ENCODE measurements at regions not wholly inside any gene's neighbourhood (a gene's known extent, or its start where the extent isn't known, plus 50 kb on each side); places are given as distances from the start of the nearest gene placed in this dataset.
A peak's percentile ranks its signal among the peaks of the same experiment; 100 is the strongest.

DNA sequence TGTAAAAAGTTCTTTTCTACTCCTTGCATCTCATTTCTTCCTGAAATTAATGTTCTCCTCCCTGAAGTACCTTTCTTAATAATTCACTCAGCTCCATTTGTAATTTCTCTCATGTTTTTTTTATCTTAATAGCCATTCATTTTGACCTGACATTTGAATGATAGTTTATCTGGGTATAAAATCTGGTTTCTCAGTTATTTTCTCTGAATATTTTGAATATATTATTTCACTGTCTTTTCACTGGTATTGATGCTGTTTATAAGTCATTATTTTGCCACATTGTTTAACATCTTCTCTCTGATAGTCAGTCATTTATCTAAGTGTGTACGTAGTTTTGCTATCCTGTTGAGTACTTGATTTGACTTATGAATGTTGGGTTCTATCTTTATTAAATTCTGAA lies 68.8 kb upstream of the ARHGAP18 start:
- WGBS, 2 donors: 42 to 95% methylated on average over 1 of the region's 1 CpG
- H3K36me3 ChIP-seq (ENCODE audit: control insufficient read depth in 2 of 2, insufficient read depth in 2 of 2, low read length in 1 of 2): no peaks in the 10 kb centered on the region

DNA sequence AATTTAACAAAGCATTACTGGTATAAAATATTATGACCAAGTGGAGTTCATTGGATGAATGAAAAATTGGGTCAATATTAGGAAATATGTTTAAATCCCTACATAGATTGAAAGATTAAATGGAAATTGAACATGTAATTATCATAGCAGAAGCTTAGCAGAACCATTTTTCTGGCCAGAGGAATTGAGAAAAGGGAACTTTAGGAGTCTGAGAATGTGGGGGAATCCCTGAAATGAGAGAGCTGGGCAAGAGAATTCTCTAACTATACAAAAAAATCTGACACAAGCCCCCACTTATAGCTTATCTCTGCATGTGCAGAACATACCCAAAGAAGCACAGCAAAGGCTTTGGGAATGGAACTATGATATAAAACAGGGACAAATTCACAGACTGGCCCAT lies 67.4 kb upstream of the ARHGAP18 start:
- Histone ChIP-seq H3K4me3 (ENCODE audit: low read depth in 1 of 2, low read length in 2 of 2) (no peak overlapping the region), H3K27me3 (ENCODE audit: control insufficient read depth in 1 of 2, insufficient read depth in 2 of 2, low read length in 2 of 2) (no peaks in the 10 kb centered on the region), H3K36me3 (ENCODE audit: control insufficient read depth in 2 of 2, insufficient read depth in 2 of 2, low read length in 1 of 2) (no peaks in the 10 kb centered on the region), H3K27ac (ENCODE audit: low read depth in 2 of 2, low read length in 1 of 2) (no peak overlapping the region), H3K4me1 (ENCODE audit: control insufficient read depth in 2 of 2, insufficient read depth in 2 of 2, low read length in 1 of 2) (peaks cover 0 to 2% of the 10 kb centered on the region in 2 donors), H3K9me3 (ENCODE audit: control insufficient read depth in 2 of 2, insufficient read depth in 1 of 2, low read depth in 1 of 2, low read length in 1 of 2) (no peaks in the 10 kb centered on the region)

More for the DNA sequence above, 68.8 kb upstream of the ARHGAP18 start:
- Histone ChIP-seq H3K9me3 (ENCODE audit: control insufficient read depth in 2 of 2, insufficient read depth in 1 of 2, low read depth in 1 of 2, low read length in 1 of 2) (no peaks in the 10 kb centered on the region), H3K4me3 (ENCODE audit: low read depth in 1 of 2, low read length in 2 of 2) (no peak overlapping the region), H3K4me1 (ENCODE audit: control insufficient read depth in 2 of 2, insufficient read depth in 2 of 2, low read length in 1 of 2) (peaks cover 0 to 2% of the 10 kb centered on the region in 2 donors), H3K27ac (ENCODE audit: low read depth in 2 of 2, low read length in 1 of 2) (no peak overlapping the region), H3K27me3 (ENCODE audit: control insufficient read depth in 1 of 2, insufficient read depth in 2 of 2, low read length in 2 of 2) (no peaks in the 10 kb centered on the region)

DNA sequence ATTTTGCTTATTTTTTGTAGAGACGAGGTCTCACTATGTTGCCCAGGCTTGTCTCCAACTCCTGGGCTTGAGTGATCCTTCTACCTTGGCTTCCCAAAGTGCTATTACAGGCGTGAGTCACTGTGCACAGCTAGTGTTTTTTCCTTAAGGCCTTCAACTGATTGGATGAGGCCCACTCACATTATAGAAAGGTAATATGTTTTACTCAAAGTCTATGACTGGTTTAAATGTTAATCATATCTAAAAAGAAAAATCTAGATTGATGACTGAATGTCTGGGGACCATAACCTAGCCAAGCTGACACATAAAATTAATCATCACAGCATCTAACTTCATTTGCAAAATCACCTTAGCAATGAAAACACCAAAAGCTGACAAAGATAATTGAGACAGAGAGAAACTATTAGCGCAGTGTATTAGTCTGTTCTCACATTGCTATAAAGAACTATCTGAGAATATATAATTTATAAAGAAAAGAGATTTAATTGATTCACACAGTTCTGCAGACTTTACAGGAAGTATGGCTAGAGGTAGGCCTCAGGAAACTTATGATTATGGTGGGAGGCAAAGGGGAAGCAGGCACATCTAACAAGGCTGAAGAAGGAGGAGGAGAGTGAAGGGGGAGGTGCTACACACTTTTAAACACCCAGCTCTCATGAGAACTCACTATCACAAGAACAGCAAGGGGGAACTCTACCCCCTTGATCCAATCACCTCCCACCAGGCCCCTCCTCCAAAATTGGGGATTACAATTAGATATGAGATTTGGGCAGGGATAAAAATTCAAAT lies 66.8 kb upstream of the ARHGAP18 start:
- Histone ChIP-seq H3K9me3 (ENCODE audit: control insufficient read depth in 2 of 2, insufficient read depth in 1 of 2, low read depth in 1 of 2, low read length in 1 of 2) (no peaks in the 10 kb centered on the region), H3K36me3 (ENCODE audit: control insufficient read depth in 2 of 2, insufficient read depth in 2 of 2, low read length in 1 of 2) (no peaks in the 10 kb centered on the region), H3K27me3 (ENCODE audit: control insufficient read depth in 1 of 2, insufficient read depth in 2 of 2, low read length in 2 of 2) (no peaks in the 10 kb centered on the region), H3K4me1 (ENCODE audit: control insufficient read depth in 2 of 2, insufficient read depth in 2 of 2, low read length in 1 of 2) (peaks cover 0 to 2% of the 10 kb centered on the region in 2 donors), H3K27ac (ENCODE audit: low read depth in 2 of 2, low read length in 1 of 2) (no peak overlapping the region), H3K4me3 (ENCODE audit: low read depth in 1 of 2, low read length in 2 of 2) (no peak overlapping the region)
- WGBS, 2 donors: 93 to 97% methylated on average over 3 of the region's 3 CpGs

DNA sequence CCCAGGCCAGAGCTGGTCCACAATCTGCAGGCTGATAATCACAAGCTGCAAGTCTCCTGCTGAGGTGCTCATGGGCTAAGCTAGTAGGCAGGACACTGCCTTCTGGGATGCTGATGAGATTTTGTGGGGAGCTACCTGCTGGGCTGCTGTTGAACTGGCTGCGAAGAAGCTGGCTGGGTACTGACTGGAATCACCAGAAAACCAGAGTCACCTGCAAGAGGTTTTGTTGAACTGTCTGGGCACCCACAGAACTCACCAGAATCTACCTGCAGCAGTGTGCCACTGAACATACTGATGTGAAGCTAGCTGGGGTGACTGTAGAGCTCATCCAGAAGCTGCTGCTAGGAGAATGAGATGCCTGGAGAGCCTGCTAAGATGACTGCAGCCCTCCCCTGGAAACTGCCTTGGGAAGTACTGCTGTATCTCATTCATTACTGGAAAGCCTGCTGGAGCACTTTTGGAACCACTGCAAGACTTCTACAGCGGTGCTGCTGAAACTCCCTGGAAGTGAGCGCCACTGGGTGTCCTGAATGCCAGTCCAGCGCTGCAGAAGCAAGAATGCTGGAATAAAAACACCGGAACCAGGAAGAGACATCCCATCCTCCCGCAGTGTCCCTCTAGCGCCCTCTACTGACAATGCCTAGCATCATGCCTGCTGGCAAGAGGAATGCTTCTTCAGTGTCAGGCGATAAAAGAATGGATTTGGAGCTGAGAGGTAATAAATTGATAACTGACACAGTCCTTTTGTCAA lies 64.9 kb upstream of the ARHGAP18 start:
- WGBS, 2 donors: 31 to 41% methylated on average over 8 of the region's 8 CpGs
- Histone ChIP-seq H3K27me3 (ENCODE audit: control insufficient read depth in 1 of 2, insufficient read depth in 2 of 2, low read length in 2 of 2) (no peaks in the 10 kb centered on the region), H3K9me3 (ENCODE audit: control insufficient read depth in 2 of 2, insufficient read depth in 1 of 2, low read depth in 1 of 2, low read length in 1 of 2) (no peaks in the 10 kb centered on the region), H3K4me3 (ENCODE audit: low read depth in 1 of 2, low read length in 2 of 2) (no peak overlapping the region), H3K27ac (ENCODE audit: low read depth in 2 of 2, low read length in 1 of 2) (no peak overlapping the region), H3K36me3 (ENCODE audit: control insufficient read depth in 2 of 2, insufficient read depth in 2 of 2, low read length in 1 of 2) (no peaks in the 10 kb centered on the region), H3K4me1 (ENCODE audit: control insufficient read depth in 2 of 2, insufficient read depth in 2 of 2, low read length in 1 of 2) (peaks cover 0 to 2% of the 10 kb centered on the region in 2 donors)

DNA sequence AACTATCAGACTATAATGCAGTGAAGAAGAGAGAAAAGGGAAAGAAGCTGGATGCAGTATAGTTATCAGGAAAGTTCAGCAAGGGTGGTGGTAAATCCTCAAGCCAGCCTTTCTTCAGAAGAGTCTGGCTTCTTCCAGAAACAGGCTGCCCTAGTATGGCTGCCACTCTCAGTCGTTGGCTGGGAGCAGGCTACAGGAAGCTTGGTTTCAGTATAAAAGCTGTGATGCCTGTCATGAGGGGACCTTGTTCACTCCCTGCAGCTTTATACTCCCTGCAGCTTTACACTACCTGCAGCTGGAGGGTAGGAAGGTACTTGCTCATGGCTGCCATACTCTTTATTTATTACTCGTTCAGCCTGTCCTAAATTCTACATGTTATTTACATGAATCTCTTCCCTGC lies 63.3 kb upstream of the ARHGAP18 start:
- Histone ChIP-seq H3K4me3 (ENCODE audit: low read depth in 1 of 2, low read length in 2 of 2) (no peak overlapping the region), H3K36me3 (ENCODE audit: control insufficient read depth in 2 of 2, insufficient read depth in 2 of 2, low read length in 1 of 2) (no peaks in the 10 kb centered on the region), H3K9me3 (ENCODE audit: control insufficient read depth in 2 of 2, insufficient read depth in 1 of 2, low read depth in 1 of 2, low read length in 1 of 2) (no peaks in the 10 kb centered on the region), H3K27me3 (ENCODE audit: control insufficient read depth in 1 of 2, insufficient read depth in 2 of 2, low read length in 2 of 2) (no peaks in the 10 kb centered on the region), H3K4me1 (ENCODE audit: control insufficient read depth in 2 of 2, insufficient read depth in 2 of 2, low read length in 1 of 2) (peaks cover 0 to 2% of the 10 kb centered on the region in 2 donors), H3K27ac (ENCODE audit: low read depth in 2 of 2, low read length in 1 of 2) (no peak overlapping the region)
- 68 to 75% methylated on average over 2 of the region's 2 CpGs for WGBS, 2 donors

DNA sequence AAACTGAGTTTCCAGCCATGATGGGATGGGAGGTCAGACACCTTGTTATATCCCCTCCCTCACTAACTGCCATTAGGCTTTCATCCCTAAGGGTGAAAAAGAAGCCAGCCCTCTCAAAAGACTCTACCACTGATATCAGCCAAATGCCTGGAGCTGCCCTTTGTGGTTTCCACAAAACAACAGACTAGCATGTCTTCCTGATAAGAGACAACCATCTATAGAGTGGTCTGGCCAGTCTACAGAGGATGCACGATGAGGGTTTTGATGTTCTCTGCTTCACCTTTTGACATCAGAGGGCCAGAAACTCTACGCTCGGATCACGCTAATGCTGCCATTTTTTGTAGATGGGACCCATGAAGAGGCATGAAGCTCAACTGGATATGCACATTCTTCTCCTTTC lies 61.7 kb upstream of the ARHGAP18 start:
- 93 to 94% methylated on average over 4 of the region's 4 CpGs for WGBS, 2 donors
- no peaks in the 10 kb centered on the region for H3K9me3 ChIP-seq (ENCODE audit: control insufficient read depth in 2 of 2, insufficient read depth in 1 of 2, low read depth in 1 of 2, low read length in 1 of 2)
- peaks cover 0 to 4% of the 10 kb centered on the region in 2 donors for H3K27me3 ChIP-seq (ENCODE audit: control insufficient read depth in 1 of 2, insufficient read depth in 2 of 2, low read length in 2 of 2)

DNA sequence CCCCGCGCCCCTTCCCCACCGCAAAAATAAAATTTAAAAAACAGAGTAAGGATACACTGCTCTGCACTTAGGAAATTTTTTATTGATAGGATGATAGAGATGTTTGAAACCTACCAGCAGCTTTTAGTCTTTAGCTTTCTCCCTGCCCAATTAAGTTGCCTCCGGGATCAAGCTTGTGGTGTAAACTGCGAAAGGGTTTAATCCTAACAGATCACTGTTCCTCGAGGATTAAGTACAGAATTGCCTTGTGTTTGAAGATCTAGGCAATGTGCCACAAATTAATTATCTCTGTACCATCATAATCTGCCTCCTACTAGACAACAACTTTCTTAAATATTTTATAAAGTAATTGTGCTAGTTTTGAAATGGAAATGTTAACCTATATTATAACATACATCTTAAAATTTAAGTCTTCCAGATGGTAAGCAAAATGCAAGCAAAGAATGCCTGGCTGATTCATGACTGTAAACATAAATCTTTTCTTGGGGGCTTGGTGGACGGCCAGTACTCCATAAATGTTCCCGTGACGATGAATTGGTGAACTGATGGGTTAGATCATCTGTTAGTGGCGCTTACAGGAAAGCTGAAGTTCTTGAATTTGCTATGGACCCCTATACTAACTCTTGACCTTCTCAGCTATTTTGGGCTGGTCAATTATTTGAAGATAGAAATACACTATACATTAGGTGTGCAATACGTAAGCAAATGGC lies 58.0 kb upstream of the ARHGAP18 start:
- WGBS, 2 donors: 58 to 65% methylated on average over 11 of the region's 11 CpGs
- Histone ChIP-seq H3K27ac (ENCODE audit: low read depth in 2 of 2, low read length in 1 of 2) (no peak overlapping the region), H3K27me3 (ENCODE audit: control insufficient read depth in 1 of 2, insufficient read depth in 2 of 2, low read length in 2 of 2) (peaks cover 0 to 7% of the 10 kb centered on the region in 2 donors), H3K9me3 (ENCODE audit: control insufficient read depth in 2 of 2, insufficient read depth in 1 of 2, low read depth in 1 of 2, low read length in 1 of 2) (no peaks in the 10 kb centered on the region), H3K36me3 (ENCODE audit: control insufficient read depth in 2 of 2, insufficient read depth in 2 of 2, low read length in 1 of 2) (no peaks in the 10 kb centered on the region), H3K4me3 (ENCODE audit: low read depth in 1 of 2, low read length in 2 of 2) (no peak overlapping the region), H3K4me1 (ENCODE audit: control insufficient read depth in 2 of 2, insufficient read depth in 2 of 2, low read length in 1 of 2) (peaks cover 0 to 5% of the 10 kb centered on the region in 2 donors)

More for the DNA sequence above, 61.7 kb upstream of the ARHGAP18 start:
- no peak overlapping the region for H3K4me3 ChIP-seq (ENCODE audit: low read depth in 1 of 2, low read length in 2 of 2)
- no peak overlapping the region for H3K27ac ChIP-seq (ENCODE audit: low read depth in 2 of 2, low read length in 1 of 2)
- H3K4me1 ChIP-seq (ENCODE audit: control insufficient read depth in 2 of 2, insufficient read depth in 2 of 2, low read length in 1 of 2): peaks cover 2 to 5% of the 10 kb centered on the region in 2 donors
- no peaks in the 10 kb centered on the region for H3K36me3 ChIP-seq (ENCODE audit: control insufficient read depth in 2 of 2, insufficient read depth in 2 of 2, low read length in 1 of 2)

DNA sequence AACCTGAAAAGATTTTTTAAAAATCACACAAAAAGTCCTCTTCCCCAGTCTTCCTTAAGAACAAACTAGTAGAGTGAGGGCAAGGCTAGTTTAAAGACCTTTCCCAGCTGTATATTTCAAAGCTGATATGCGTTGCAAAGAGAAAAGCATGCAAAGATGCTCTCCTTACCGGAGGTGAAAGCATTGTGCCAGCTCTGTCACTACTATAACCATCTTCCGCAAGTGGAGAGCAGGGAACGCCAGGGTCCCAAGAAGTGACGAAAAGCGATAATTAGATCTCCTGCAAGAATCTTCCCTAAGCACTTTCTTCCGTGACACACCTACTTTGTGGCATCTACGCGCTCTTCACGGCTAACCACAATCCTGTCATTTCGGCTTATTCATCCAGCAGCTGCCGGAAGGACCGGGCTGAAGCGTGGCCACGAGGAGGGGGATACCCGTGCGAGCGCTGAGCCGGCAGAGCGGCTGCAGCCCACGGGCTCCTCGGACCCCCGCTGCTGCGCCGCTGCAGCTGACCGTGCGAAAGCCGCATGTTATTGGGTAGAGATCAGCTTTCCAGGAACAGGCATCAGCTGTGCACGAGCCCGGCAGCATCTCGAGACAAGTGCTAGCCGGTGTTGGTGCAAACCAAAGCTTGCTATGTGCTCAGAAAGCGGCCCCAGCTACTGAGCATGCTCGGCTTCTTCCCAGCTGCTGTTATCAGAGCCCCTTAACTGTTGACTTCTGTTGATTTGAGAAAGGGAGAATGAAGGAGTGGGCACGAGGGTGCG lies 57.2 kb upstream of the ARHGAP18 start:
- peaks cover 0 to 7% of the 10 kb centered on the region in 2 donors for H3K27me3 ChIP-seq (ENCODE audit: control insufficient read depth in 1 of 2, insufficient read depth in 2 of 2, low read length in 2 of 2)
- peak overlapping the region in 1 of 2 donors; percentile 28 for H3K4me3 ChIP-seq (ENCODE audit: low read depth in 1 of 2, low read length in 2 of 2)
- no peaks in the 10 kb centered on the region for H3K9me3 ChIP-seq (ENCODE audit: control insufficient read depth in 2 of 2, insufficient read depth in 1 of 2, low read depth in 1 of 2, low read length in 1 of 2)
- no peak overlapping the region for H3K27ac ChIP-seq (ENCODE audit: low read depth in 2 of 2, low read length in 1 of 2)
- WGBS, 2 donors: 2% methylated on average over 36 of the region's 36 CpGs
- peaks cover 0 to 5% of the 10 kb centered on the region in 2 donors for H3K4me1 ChIP-seq (ENCODE audit: control insufficient read depth in 2 of 2, insufficient read depth in 2 of 2, low read length in 1 of 2)
- no peaks in the 10 kb centered on the region for H3K36me3 ChIP-seq (ENCODE audit: control insufficient read depth in 2 of 2, insufficient read depth in 2 of 2, low read length in 1 of 2)
